Fibroblast of mammary gland (primary cell): ENCODE measurements at regions not wholly inside any gene's neighbourhood (a gene's known extent, or its start where the extent isn't known, plus 50 kb on each side); places are given as distances from the start of the nearest gene placed in this dataset.

Experiments used
- DNase-seq: peaks from one replicate; pipeline ENCODE4 v3.0.0-alpha.2; 2010; ENCODE audit warnings: low read depth
- H3K4me3 ChIP-seq: 2 replicates; pipeline ENCODE4 v1.5.1; 2011; ENCODE audit warnings: low read depth, mild to moderate bottlenecking, low read length, moderate library complexity; ENCODE audit not compliant: control insufficient read depth
- CTCF ChIP-seq: conservative IDR thresholded peaks from 2 replicates; pipeline ENCODE4 v1.5.1; 2011; ENCODE audit warnings: low read depth, low read length, inconsistent platforms; ENCODE audit not compliant: control insufficient read depth, insufficient read depth

GRCh38 chr11:12315024-12315423 lies 62.3 kb upstream of the PARVA start:
- no peak for TF ChIP-seq CTCF
- H3K4me3 ChIP-seq = no peak overlapping the region
- no peak for DNase-seq

DNA sequence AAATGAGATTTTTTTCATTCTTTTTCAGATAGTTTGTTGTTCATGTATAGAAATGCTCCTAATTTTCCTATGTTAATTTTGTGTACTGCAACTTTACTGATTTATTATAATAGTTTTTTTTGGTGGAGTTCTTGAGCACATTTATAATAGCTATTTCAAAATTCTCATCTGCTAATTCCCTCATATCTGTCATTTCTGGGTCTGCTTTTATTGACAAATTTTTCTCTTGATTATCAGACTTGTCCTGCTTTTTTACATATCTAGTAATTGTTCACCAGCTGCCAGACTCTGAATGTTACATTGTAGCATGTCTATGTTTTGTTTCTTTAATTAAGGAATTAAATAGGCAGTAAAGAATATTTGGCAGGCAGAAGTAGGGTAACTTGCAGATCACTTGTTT lies 60.9 kb upstream of the PARVA start:
- TF ChIP-seq CTCF = no peak
- DNase-seq = no peak
- no peak overlapping the region for H3K4me3 ChIP-seq

DNA sequence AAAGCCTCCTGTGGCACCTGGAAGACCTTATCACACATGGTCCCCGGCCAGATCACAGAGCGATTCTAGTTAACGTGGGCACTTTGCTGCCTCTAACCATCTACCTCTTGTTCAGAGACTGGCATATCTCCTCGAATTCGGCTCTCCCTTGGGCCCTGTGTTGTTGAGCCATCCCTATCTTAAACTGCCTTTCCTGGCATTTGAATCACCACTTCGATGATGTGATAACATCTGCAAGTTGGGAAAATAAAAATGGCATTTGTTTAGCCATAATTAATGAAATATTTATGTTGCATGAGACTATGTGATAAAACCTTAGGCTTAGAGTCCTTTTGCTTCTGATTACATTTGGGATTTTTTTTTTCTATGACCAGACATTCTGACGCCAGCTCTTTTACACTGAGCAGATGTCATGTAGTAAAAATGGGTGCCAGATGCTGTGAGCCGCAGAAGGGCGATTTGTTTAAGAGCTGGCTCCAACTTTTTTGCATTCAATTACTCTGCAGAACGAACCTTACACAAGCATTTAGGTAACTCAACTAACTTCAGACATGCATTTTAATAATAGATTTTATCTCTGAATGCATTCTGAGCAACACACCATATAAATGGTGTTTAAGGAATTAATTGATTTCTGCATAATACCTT lies 58.5 kb upstream of the PARVA start:
- H3K4me3 ChIP-seq = no peak overlapping the region
- peak; percentile 74 for DNase-seq
- no peak for TF ChIP-seq CTCF

- no peak for DNase-seq
- H3K4me3 ChIP-seq = no peak overlapping the region
- no peak for TF ChIP-seq CTCF
These were observed 57.9 kb upstream of the PARVA start for GRCh38 chr11:12319461-12319951.

DNA sequence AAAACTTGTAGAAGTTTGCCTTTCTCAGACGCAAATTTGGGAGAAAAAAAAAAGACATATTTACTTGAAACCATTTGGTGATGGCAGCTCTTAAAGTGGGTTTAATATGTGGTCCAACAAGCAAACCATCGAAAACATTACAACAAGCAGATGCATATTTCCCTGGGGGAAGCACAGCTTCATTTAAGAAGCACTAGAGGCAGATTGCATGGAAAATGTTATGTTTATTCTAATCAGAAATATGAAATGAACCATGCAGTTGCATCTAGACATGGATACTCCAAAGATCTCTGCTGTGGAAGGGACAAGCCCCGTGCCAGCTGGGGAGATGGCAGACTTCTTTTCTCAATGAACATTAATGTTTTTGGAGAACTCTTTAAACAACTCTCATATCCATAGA lies 57.4 kb upstream of the PARVA start:
- H3K4me3 ChIP-seq = no peak overlapping the region
- TF ChIP-seq CTCF = no peak
- no peak for DNase-seq

- no peak for TF ChIP-seq CTCF
- DNase-seq = no peak
- H3K4me3 ChIP-seq = no peak overlapping the region
These were observed 56.0 kb upstream of the PARVA start for GRCh38 chr11:12321217-12321937.
